ENCODE measurements at regions not wholly inside any gene's neighbourhood (a gene's known extent, or its start where the extent isn't known, plus 50 kb on each side); places are given as distances from the start of the nearest gene placed in this dataset.

DNA sequence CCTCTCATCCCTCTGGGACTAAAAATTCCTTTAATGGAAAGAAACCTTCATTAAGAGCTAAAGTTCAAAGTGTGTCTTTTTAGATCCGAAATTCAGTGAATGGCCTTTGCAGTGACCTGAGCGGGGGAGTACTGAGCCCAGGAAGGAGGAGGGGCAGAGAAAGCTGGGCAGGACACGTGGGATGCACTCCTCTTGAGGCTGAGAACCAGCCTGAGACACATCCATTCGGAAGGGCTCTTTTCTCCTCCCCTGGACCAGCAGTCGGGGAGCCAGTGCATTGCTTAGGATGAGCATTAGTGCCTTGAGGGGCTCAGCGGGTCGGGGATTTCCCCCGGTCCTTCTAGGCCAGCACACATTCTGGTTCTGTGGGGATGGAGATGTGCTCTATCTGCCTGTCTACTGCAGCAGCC lies 258.9 kb upstream of the B3GAT1 start:
- TF ChIP-seq, protein P1, sequence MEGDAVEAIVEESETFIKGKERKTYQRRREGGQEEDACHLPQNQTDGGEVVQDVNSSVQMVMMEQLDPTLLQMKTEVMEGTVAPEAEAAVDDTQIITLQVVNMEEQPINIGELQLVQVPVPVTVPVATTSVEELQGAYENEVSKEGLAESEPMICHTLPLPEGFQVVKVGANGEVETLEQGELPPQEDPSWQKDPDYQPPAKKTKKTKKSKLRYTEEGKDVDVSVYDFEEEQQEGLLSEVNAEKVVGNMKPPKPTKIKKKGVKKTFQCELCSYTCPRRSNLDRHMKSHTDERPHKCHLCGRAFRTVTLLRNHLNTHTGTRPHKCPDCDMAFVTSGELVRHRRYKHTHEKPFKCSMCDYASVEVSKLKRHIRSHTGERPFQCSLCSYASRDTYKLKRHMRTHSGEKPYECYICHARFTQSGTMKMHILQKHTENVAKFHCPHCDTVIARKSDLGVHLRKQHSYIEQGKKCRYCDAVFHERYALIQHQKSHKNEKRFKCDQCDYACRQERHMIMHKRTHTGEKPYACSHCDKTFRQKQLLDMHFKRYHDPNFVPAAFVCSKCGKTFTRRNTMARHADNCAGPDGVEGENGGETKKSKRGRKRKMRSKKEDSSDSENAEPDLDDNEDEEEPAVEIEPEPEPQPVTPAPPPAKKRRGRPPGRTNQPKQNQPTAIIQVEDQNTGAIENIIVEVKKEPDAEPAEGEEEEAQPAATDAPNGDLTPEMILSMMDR (IDR thresholded peaks at IDR 0.05), result no peak
- no peak for TF ChIP-seq POLR2A (IDR thresholded peaks at IDR 0.05)

All from prostate gland (tissue), 2 donors.